ENCODE measurements at regions not wholly inside any gene's neighbourhood (a gene's known extent, or its start where the extent isn't known, plus 50 kb on each side); places are given as distances from the start of the nearest gene placed in this dataset.

GRCh38 chr13:22161871-22162270 is 491.0 kb downstream of the FGF9 start:
- no peak for DNase-seq (ENCODE audit: extremely low read depth, low read depth, low spot score)

DNA sequence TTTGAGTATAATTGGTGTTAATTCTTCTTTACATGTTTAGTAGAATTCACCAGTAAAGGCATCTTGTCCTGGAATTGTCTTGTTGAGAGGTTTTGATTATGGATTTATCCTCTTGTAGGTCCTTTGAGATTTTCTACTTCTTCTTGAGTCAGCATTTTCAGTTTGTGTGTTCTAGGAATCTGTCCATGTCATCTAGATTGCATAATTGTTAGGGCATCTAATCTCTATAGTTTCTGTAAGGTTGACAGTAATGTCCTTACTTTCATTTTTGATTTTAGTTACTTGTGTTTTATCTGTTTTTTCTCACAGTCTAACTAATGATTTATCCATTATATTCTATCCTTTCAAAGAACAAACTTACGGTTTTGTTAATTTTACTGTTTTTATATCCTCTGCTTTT is 492.0 kb downstream of the FGF9 start:
- no peak for DNase-seq (ENCODE audit: extremely low read depth, low read depth, low spot score)

GRCh38 chr13:22168437-22169190 is 497.7 kb downstream of the FGF9 start:
- no peak for DNase-seq (ENCODE audit: extremely low read depth, low read depth, low spot score)

DNA sequence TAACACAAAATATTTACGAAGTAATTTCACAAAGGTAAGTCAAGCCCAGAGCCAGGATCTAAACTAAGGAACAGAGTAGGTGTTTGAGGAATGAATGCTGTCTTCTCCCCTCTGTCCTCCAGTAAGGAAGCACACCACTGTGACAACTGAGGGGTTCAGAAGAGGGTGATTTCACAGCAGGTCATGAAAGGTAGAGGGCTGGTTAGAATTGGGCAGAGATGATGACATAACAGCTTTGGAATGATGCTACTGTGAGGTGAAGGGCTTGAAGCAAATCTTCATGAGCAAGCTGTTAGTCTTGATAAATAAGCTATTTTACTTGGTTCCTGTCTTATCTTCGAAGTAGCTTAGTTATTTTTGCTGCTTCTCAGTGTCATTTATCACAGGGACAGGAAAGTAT is 498.6 kb downstream of the FGF9 start:
- DNase-seq (ENCODE audit: extremely low read depth, low read depth, low spot score), result no peak

DNA sequence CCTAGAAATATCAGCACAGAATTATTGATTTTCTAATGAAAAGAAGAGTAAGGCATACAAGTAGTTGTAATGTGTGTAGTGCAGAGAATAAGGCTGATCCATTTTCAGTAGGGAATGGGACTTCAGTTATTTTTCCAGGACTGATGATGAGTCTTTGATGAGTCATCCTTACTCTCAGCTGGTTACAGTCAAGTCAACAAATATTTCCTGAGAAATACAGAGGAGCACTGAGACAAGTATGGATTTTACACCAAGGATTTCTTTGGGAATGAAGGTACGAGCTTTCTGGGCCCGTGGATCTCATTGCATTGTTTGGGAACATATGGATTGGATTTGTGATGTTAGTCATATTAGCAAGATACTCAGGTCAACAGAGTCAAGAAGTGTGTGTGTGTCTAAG is 502.7 kb downstream of the FGF9 start:
- DNase-seq (ENCODE audit: extremely low read depth, low read depth, low spot score), result no peak

DNA sequence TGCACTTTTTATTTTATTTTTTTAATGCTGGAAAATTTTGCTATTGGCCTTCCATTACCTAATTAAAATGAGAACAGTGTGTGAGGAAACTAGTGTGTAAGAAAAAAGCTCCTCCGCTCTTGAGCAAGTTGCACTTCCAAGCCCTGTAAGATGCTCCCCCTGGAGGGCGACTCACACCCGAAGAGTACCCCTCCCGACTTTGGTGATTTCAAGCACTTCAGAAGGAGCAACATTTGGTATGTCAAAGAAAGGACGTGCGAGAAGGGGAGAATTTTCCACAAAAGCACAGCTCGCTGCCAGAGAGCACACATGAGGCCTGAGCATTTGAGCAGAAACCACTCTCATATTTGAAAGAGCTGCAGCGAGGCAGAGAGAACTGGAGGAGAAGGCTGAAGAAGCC is 504.4 kb downstream of the FGF9 start:
- no peak for DNase-seq (ENCODE audit: extremely low read depth, low read depth, low spot score)

DNA sequence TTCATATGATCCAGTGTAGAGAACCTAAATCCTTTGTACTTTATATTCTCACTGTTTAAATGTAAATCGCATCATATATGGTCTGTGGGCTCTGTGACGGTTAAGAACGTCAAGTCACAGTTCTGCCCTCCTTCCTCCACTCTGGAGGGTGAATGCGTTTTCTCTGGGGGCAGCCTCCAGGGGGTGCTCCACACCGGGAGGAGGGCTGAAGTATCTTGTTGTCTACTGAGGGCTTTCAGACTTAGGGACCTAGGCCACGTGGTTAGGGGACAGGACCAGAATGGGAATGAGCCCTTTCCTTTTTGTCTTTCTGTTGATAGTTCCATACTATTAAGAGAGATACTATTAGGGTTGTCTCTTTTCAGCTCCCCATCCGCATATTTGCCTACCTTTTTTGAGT is 504.9 kb downstream of the FGF9 start:
- no peak for DNase-seq (ENCODE audit: extremely low read depth, low read depth, low spot score)

- DNase-seq (ENCODE audit: extremely low read depth, low read depth, low spot score), result no peak
Measured at GRCh38 chr13:22176968-22177520, 506.2 kb downstream of the FGF9 start.

- DNase-seq (ENCODE audit: extremely low read depth, low read depth, low spot score), result no peak
Measured at GRCh38 chr13:22178878-22179277, 508.0 kb downstream of the FGF9 start.

DNA sequence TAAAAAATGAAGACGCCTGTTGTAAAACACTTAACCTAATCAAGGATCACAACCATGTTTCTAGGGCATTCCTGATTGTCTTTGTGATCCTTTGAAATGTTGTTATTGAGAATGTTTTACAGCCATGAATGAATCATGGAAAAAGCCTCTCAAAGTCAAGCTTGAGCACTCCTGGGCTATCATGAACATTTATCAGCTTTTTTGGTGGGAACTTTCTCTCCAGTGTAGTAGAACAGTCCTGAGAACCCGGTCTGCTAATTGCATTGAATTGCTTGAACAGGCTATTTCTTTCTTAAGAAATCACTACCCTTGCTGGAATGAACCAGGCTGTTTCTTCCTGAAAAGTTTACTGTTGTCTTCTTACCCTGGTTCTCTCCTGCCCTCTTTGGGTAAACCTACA is 516.5 kb downstream of the FGF9 start:
- no peak for DNase-seq (ENCODE audit: extremely low read depth, low read depth, low spot score)

- no peak for DNase-seq (ENCODE audit: extremely low read depth, low read depth, low spot score)
Measured at GRCh38 chr13:22189176-22190048, 518.5 kb downstream of the FGF9 start.

GRCh38 chr13:22193070-22193469 is 522.2 kb downstream of the FGF9 start:
- DNase-seq (ENCODE audit: extremely low read depth, low read depth, low spot score), result no peak

- DNase-seq (ENCODE audit: extremely low read depth, low read depth, low spot score), result no peak
Measured at GRCh38 chr13:22194106-22194805, 523.4 kb downstream of the FGF9 start.

- DNase-seq (ENCODE audit: extremely low read depth, low read depth, low spot score), result no peak
Measured at GRCh38 chr13:22195726-22196125, 524.9 kb downstream of the FGF9 start.

DNA sequence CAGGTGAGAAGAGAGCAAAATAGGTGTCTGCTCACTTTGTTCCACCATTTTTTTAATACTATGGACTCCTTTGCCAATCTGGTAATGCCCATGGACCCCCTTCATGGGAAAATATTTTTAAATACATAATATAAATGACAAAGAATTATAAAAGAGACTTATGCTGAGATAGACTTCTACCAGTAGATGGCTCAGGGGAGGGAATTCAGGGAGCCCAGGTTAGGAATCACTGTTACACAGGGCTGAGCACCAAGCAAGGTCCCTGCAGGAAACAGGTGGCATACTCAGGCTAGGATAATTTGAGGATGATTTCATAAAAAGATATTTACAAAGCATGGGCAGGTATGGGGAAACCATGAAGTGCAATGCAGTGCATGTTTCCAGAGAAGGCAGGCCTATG is 525.9 kb downstream of the FGF9 start:
- no peak for DNase-seq (ENCODE audit: extremely low read depth, low read depth, low spot score)

- no peak for DNase-seq (ENCODE audit: extremely low read depth, low read depth, low spot score)
Measured at GRCh38 chr13:22198001-22198400, 527.1 kb downstream of the FGF9 start.

GRCh38 chr13:22198641-22199217 is 527.9 kb downstream of the FGF9 start:
- DNase-seq (ENCODE audit: extremely low read depth, low read depth, low spot score), result no peak

DNA sequence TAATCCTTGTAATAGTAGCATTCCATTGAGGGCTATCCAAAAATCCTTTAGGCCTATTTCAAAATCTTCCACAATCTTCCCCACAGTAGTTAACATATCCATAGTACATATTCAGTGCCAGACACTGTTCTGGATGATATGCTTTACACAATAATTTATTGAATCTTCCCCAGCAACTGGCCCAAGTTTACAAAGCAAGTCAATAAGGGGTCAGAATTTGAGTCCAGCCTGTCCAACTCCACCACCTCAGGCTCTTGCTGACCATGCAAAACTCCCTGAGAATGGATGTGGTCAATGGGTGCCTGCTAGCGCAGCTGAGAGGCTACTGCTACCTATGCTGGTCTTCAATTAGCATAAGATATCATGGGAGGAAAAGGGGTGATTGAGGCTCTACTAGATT is 529.6 kb downstream of the FGF9 start:
- no peak for DNase-seq (ENCODE audit: extremely low read depth, low read depth, low spot score)

DNA sequence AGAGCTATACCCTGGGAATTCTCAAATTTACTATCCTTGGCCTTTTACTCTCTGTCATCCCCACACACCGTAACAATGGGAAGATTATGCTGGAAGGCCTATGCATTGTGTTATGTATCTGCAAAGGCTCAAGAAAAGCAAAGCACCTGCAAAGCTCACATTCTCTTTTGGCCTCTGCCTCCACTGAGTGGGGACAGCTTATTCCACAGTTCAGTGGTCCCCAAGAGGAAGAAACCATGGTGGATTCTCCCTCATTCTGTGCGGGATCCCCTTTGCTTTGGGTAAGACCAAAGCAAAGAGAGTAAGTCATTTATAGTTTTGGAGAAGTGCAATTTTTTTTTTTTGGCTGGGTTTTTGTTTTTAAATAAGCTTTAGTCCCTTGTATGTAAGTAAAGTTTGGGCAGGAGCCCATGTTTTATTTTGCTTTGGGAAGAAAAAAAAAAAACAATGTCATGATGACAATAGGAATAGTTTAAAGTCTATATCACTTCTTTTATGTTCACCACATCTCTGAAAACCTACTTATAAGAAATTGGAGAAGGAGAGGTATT is 530.6 kb downstream of the FGF9 start:
- DNase-seq (ENCODE audit: extremely low read depth, low read depth, low spot score), result no peak

- no peak for DNase-seq (ENCODE audit: extremely low read depth, low read depth, low spot score)
Measured at GRCh38 chr13:22210134-22210930, 539.5 kb downstream of the FGF9 start.

Measured in glomerular endothelial cell (primary cell).